Neural cell (in vitro differentiated cells): ENCODE measurements at regions not wholly inside any gene's neighbourhood (a gene's known extent, or its start where the extent isn't known, plus 50 kb on each side); places are given as distances from the start of the nearest gene placed in this dataset.

ENCODE experiments used
- H2AFZ ChIP-seq: fragments of 200-600, 300-800 bp; sonication (generic), shearing (Covaris generic); 2 replicates; pipeline ENCODE4 v1.6.0; 2014; ENCODE audit warnings: low read depth, mild to moderate bottlenecking, antibody characterized with exemption, low read length, moderate library complexity
- H3F3A ChIP-seq: fragments of 200-600 bp; shearing (Covaris generic); 2 replicates; pipeline ENCODE4 v1.6.1; 2016; ENCODE audit warnings: mild to moderate bottlenecking, moderate library complexity, mixed read lengths, antibody characterized with exemption, low read length; ENCODE audit not compliant: insufficient read depth, poor library complexity, severe bottlenecking
- H3K27ac ChIP-seq: fragments of 200-600, 300-800 bp; sonication (generic), shearing (Covaris generic); 2 replicates; pipeline ENCODE4 v1.5.1; 2014; ENCODE audit warnings: mild to moderate bottlenecking, low read length, moderate library complexity
- H3K27me3 ChIP-seq: fragments of 300-800, 200-600 bp; sonication (generic), shearing (Covaris generic); 2 replicates; pipeline ENCODE4 v1.6.0; 2014; ENCODE audit warnings: mild to moderate bottlenecking, low read depth, low read length, moderate library complexity; ENCODE audit not compliant: insufficient read depth
- H3K36me3 ChIP-seq: fragments of 300-800, 200-600 bp; sonication (generic), shearing (Covaris generic); 2 replicates; pipeline ENCODE4 v1.5.1; 2014; ENCODE audit warnings: mild to moderate bottlenecking, antibody characterized with exemption, low read length, moderate library complexity; ENCODE audit not compliant: insufficient read depth
- H3K4me2 ChIP-seq: fragments of 300-800, 200-600 bp; sonication (generic), shearing (Covaris generic); 2 replicates; pipeline ENCODE4 v1.6.0; 2014; ENCODE audit warnings: mild to moderate bottlenecking, low read length
- H3K4me3 ChIP-seq: fragments of 300-800, 200-600 bp; sonication (generic), shearing (Covaris generic); 2 replicates; pipeline ENCODE4 v1.5.1; 2014; ENCODE audit warnings: mild to moderate bottlenecking, low read length, moderate library complexity
- H3K79me2 ChIP-seq: fragments of 200-600 bp; shearing (Covaris generic); replicated peaks from 2 replicates; pipeline ENCODE4 v1.6.0; 2014; ENCODE audit warnings: mild to moderate bottlenecking, low read length, moderate library complexity; ENCODE audit not compliant: insufficient read depth
- H3K9ac ChIP-seq: fragments of 300-800, 200-600 bp; sonication (generic), shearing (Covaris generic); 2 replicates; pipeline ENCODE4 v1.6.1; 2016; ENCODE audit warnings: mild to moderate bottlenecking, low read length, mixed read lengths
- H3K9me2 ChIP-seq: fragments of 200-600 bp; shearing (Covaris generic); 2 replicates; pipeline ENCODE4 v1.6.1; 2016; ENCODE audit warnings: mild to moderate bottlenecking, low read length, mixed read lengths; ENCODE audit not compliant: insufficient read depth
- H3K9me3 ChIP-seq: fragments of 200-600, 300-800 bp; sonication (generic), shearing (Covaris generic); 2 replicates; pipeline ENCODE4 v1.6.1; 2016; ENCODE audit warnings: mild to moderate bottlenecking, mixed run types, low read length, moderate library complexity, mixed read lengths
- H4K20me1 ChIP-seq: fragments of 200-600 bp; shearing (Covaris generic); 2 replicates; pipeline ENCODE4 v1.6.1; 2016; ENCODE audit warnings: mild to moderate bottlenecking, mixed run types; ENCODE audit not compliant: insufficient read depth
- EP300 ChIP-seq: fragments of 450-650 bp; conservative IDR thresholded peaks from 2 replicates; pipeline ENCODE4 v1.6.1; 2014; ENCODE audit warnings: antibody characterized with exemption, mild to moderate bottlenecking, moderate library complexity; ENCODE audit not compliant: poor library complexity, severe bottlenecking
- EZH2 ChIP-seq: fragments of 200-600, 300-800 bp; shearing (Covaris generic), sonication (generic); IDR thresholded peaks from 2 replicates; pipeline ENCODE4 v1.6.1; 2014; ENCODE audit warnings: antibody characterized with exemption, low read length, borderline replicate concordance, mild to moderate bottlenecking; ENCODE audit not compliant: insufficient read depth, poor library complexity, severe bottlenecking
- MXI1 ChIP-seq: fragments of 450-650 bp; conservative IDR thresholded peaks from 2 replicates; pipeline ENCODE4 v1.6.1; 2014; ENCODE audit warnings: antibody characterized with exemption, mild to moderate bottlenecking; ENCODE audit not compliant: poor library complexity, severe bottlenecking
- POLR2AphosphoS5 ChIP-seq: IDR thresholded peaks from 2 replicates; pipeline ENCODE4 v1.6.1; 2012
- RAD21 ChIP-seq: fragments of 450-650 bp; conservative IDR thresholded peaks from 2 replicates; pipeline ENCODE4 v1.6.1; 2014; ENCODE audit warnings: antibody characterized with exemption, mild to moderate bottlenecking, moderate library complexity
- SMC3 ChIP-seq: fragments of 450-650 bp; conservative IDR thresholded peaks from 2 replicates; pipeline ENCODE4 v1.6.1; 2014; ENCODE audit warnings: antibody characterized with exemption, mild to moderate bottlenecking, moderate library complexity; ENCODE audit not compliant: poor library complexity
- TAF1 ChIP-seq: IDR thresholded peaks from 2 replicates; pipeline ENCODE4 v1.6.1; 2012; ENCODE audit warnings: low read depth
- TF ChIP-seq, protein P1 (sequence below): fragments of 450-650 bp; IDR thresholded peaks from 2 replicates; pipeline ENCODE4 v1.5.1; 2014; ENCODE audit warnings: antibody characterized with exemption, mild to moderate bottlenecking, moderate library complexity; ENCODE audit not compliant: poor library complexity, severe bottlenecking
- TF ChIP-seq, protein P2 (sequence below): IDR thresholded peaks from 2 replicates; pipeline ENCODE4 v1.6.1; 2012; ENCODE audit warnings: borderline replicate concordance

DNA sequence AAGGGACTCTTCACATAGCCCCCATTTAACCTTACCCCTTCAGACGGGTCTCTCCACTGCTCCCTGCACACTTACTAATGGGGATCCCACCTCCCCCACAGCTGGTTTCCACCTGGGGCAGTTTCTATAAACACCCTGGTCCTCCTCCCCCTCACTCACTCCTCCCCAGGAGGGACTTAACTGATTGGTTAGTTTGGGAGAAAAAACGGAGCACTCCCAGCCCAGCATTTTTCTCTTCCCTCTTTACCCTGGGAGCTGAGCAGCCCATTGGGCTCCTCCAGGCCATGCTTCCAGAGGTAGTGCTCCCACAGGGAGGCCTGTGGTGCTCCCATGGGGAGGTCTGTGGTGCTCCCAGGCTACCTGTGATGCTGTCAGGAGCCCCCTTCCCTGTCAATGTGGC, 93.7 kb downstream of the MIS18A start:
- TF ChIP-seq SMC3, result no peak
- TF ChIP-seq, protein P1, sequence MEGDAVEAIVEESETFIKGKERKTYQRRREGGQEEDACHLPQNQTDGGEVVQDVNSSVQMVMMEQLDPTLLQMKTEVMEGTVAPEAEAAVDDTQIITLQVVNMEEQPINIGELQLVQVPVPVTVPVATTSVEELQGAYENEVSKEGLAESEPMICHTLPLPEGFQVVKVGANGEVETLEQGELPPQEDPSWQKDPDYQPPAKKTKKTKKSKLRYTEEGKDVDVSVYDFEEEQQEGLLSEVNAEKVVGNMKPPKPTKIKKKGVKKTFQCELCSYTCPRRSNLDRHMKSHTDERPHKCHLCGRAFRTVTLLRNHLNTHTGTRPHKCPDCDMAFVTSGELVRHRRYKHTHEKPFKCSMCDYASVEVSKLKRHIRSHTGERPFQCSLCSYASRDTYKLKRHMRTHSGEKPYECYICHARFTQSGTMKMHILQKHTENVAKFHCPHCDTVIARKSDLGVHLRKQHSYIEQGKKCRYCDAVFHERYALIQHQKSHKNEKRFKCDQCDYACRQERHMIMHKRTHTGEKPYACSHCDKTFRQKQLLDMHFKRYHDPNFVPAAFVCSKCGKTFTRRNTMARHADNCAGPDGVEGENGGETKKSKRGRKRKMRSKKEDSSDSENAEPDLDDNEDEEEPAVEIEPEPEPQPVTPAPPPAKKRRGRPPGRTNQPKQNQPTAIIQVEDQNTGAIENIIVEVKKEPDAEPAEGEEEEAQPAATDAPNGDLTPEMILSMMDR, result no peak
- TF ChIP-seq, protein P2, sequence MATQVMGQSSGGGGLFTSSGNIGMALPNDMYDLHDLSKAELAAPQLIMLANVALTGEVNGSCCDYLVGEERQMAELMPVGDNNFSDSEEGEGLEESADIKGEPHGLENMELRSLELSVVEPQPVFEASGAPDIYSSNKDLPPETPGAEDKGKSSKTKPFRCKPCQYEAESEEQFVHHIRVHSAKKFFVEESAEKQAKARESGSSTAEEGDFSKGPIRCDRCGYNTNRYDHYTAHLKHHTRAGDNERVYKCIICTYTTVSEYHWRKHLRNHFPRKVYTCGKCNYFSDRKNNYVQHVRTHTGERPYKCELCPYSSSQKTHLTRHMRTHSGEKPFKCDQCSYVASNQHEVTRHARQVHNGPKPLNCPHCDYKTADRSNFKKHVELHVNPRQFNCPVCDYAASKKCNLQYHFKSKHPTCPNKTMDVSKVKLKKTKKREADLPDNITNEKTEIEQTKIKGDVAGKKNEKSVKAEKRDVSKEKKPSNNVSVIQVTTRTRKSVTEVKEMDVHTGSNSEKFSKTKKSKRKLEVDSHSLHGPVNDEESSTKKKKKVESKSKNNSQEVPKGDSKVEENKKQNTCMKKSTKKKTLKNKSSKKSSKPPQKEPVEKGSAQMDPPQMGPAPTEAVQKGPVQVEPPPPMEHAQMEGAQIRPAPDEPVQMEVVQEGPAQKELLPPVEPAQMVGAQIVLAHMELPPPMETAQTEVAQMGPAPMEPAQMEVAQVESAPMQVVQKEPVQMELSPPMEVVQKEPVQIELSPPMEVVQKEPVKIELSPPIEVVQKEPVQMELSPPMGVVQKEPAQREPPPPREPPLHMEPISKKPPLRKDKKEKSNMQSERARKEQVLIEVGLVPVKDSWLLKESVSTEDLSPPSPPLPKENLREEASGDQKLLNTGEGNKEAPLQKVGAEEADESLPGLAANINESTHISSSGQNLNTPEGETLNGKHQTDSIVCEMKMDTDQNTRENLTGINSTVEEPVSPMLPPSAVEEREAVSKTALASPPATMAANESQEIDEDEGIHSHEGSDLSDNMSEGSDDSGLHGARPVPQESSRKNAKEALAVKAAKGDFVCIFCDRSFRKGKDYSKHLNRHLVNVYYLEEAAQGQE, result no peak
- TF ChIP-seq EP300, result no peak
- TF ChIP-seq EZH2, result no peak
- no peak for TF ChIP-seq RAD21
- no peak for TF ChIP-seq TAF1
- no peak for TF ChIP-seq MXI1
- no peak for TF ChIP-seq POLR2AphosphoS5
- H3K9ac ChIP-seq, result no peak overlapping the region
- H3K9me3 ChIP-seq, result no peaks in the 10 kb centered on the region
- H3K27me3 ChIP-seq, result no peaks in the 10 kb centered on the region
- H3K79me2 ChIP-seq, result no peaks in the 10 kb centered on the region
- no peaks in the 10 kb centered on the region for H3K9me2 ChIP-seq
- H2AFZ ChIP-seq, result no peak overlapping the region
- no peak overlapping the region for H3K4me3 ChIP-seq
- no peak overlapping the region for H3K4me2 ChIP-seq
- peak overlapping the region; percentile 80 for H3K27ac ChIP-seq
- no peaks in the 10 kb centered on the region for H3K36me3 ChIP-seq
- peaks cover 3% of the 10 kb centered on the region for H3F3A ChIP-seq
- H4K20me1 ChIP-seq, result no peaks in the 10 kb centered on the region

DNA sequence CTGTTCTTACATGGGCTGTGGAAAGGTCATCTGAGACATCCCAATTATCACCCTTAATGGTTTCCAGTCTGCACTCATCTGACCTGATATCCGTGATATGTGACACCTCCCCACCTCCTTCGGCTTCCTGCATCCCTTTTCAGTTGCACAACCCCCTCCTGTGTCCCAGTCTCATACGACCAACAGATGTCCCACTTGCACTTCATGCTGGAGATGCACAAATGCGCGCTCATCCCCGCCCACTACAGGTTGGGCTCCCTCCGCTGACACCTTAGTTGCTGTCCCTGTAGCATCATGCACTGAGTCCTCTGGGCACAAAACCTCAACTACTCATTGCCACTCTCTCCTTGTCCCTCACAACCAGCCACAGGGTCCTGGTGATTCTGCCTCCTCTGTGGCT, 94.4 kb downstream of the MIS18A start:
- Histone ChIP-seq H3K79me2 (no peaks in the 10 kb centered on the region), H3K36me3 (no peaks in the 10 kb centered on the region), H3K27ac (no peak overlapping the region), H3F3A (peaks cover 3% of the 10 kb centered on the region), H4K20me1 (no peaks in the 10 kb centered on the region), H2AFZ (no peak overlapping the region), H3K27me3 (no peaks in the 10 kb centered on the region), H3K9me2 (no peaks in the 10 kb centered on the region), H3K4me2 (no peak overlapping the region), H3K9ac (no peak overlapping the region), H3K9me3 (no peaks in the 10 kb centered on the region), H3K4me3 (no peak overlapping the region)
- TF ChIP-seq POLR2AphosphoS5 (no peak), MXI1 (no peak), SMC3 (no peak), EP300 (no peak), TAF1 (no peak), EZH2 (no peak), RAD21 (no peak)
- TF ChIP-seq, protein P1, result no peak
- TF ChIP-seq, protein P2, result no peak
